ENCODE measurements at regions not wholly inside any gene's neighbourhood (a gene's known extent, or its start where the extent isn't known, plus 50 kb on each side); places are given as distances from the start of the nearest gene placed in this dataset.

DNA sequence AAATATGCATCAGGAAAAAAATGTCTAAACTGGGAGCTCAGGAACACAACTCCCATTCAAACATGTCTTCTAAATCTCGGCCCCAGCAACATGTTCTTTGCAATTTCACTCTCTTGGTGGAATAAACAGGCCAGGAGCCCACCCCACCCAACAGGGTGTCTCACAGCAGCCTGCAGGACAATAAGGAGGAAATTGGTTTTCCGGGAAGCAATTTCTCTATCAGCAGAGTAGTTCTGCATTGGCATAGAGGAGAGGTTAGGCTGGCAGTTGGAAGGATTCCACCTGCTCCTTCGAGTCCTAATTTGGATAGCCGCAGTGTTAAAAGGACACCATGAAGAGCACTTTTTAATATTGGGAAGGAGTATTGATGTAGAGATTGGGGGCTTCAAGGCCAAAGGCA is 55.9 kb upstream of the BARX2 start:
- Histone ChIP-seq H3K4me3 (no peak overlapping the region), H3K4me1 (peaks cover 67% of the 10 kb centered on the region), H3K9me3 (no peaks in the 10 kb centered on the region), H3K27me3 (no peaks in the 10 kb centered on the region), H3K27ac (peak overlapping the region; percentile 3), H3K36me3 (no peaks in the 10 kb centered on the region)
- TF ChIP-seq POLR2AphosphoS5 (IDR thresholded peaks at IDR 0.05), result no peak
- TF ChIP-seq, protein P1, sequence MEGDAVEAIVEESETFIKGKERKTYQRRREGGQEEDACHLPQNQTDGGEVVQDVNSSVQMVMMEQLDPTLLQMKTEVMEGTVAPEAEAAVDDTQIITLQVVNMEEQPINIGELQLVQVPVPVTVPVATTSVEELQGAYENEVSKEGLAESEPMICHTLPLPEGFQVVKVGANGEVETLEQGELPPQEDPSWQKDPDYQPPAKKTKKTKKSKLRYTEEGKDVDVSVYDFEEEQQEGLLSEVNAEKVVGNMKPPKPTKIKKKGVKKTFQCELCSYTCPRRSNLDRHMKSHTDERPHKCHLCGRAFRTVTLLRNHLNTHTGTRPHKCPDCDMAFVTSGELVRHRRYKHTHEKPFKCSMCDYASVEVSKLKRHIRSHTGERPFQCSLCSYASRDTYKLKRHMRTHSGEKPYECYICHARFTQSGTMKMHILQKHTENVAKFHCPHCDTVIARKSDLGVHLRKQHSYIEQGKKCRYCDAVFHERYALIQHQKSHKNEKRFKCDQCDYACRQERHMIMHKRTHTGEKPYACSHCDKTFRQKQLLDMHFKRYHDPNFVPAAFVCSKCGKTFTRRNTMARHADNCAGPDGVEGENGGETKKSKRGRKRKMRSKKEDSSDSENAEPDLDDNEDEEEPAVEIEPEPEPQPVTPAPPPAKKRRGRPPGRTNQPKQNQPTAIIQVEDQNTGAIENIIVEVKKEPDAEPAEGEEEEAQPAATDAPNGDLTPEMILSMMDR (IDR thresholded peaks at IDR 0.05), result no peak
- TF ChIP-seq EP300 (IDR thresholded peaks at IDR 0.05), result no peak
- no peak for TF ChIP-seq POLR2A (IDR thresholded peaks at IDR 0.05)
- no peak for DNase-seq (ENCODE audit: low spot score in 2 of 2)
- 65% methylated on average over 4 of the region's 4 CpGs for WGBS

DNA sequence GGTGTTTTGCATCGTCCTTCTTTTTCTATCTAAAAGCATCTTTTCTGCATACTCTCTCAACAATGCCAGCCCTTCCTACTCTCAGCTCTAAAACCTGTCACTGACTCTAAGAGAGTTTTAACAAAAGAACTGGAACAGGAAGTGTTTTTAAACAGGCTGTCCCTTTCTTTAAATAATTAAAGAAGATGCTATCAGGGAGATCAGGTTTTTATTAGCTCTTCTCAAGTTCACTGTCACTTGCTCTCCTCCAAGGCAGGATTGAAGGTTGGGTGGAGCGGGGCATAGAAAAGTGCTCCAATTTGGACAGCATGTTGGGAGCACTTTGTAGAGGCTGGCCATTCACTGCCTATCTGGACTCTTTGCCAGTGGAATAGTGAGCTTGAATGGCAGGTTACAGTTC is 56.4 kb upstream of the BARX2 start:
- DNase-seq (ENCODE audit: low spot score in 2 of 2), result no peak

DNA sequence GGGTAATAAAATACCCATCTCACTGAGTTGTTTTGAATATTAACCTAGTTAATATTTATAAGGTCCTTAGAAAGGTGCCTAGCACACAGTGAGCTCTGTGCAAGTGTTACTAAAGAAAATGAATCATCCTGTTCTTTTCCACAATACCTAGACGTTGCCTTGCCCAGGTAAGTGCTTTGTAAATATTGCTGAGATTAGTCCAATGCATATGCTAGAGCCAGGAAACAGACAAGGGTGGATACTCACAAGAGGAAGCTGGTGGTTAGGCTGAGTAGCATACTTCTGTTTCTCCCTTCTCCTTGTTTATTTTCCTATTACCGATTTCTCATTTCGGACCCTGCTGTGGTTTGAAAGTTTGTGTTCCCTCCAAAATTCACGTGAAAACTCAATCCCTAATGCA is 58.1 kb upstream of the BARX2 start:
- H3K27ac ChIP-seq, result peak overlapping the region; percentile 82

More for the DNA sequence above, 56.4 kb upstream of the BARX2 start:
- no peak for TF ChIP-seq EP300 (IDR thresholded peaks at IDR 0.05)
- TF ChIP-seq POLR2A (IDR thresholded peaks at IDR 0.05), result no peak
- no peak for TF ChIP-seq POLR2AphosphoS5 (IDR thresholded peaks at IDR 0.05)
- no peak overlapping the region for H3K27ac ChIP-seq
- no peaks in the 10 kb centered on the region for H3K27me3 ChIP-seq
- 84% methylated on average over 2 of the region's 2 CpGs for WGBS
- H3K4me1 ChIP-seq, result peaks cover 62% of the 10 kb centered on the region
- no peaks in the 10 kb centered on the region for H3K9me3 ChIP-seq
- H3K36me3 ChIP-seq, result no peaks in the 10 kb centered on the region
- no peak overlapping the region for H3K4me3 ChIP-seq

DNA sequence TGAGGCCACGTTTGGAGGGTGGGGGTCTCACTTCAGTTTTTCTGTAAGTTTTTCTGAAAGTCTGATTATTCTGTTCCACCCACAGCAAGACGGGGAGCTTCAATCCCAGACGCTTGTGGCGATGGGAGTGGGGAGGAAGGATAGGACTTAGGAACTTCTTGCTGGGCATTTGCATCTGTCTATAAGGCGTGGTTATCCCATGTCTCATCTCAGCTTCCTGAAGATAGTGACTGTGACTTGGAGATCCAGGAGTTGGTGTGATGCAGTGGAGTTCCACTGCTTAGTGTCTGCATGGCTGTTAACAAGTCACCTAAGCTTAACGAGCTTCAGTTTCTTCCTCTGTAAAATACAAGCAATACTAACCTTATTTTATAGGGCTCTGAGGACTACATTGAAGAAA is 58.9 kb upstream of the BARX2 start:
- Histone ChIP-seq H3K36me3 (no peaks in the 10 kb centered on the region), H3K4me3 (no peak overlapping the region), H3K9me3 (no peaks in the 10 kb centered on the region), H3K27me3 (no peaks in the 10 kb centered on the region), H3K27ac (peak overlapping the region; percentile 82), H3K4me1 (peaks cover 60% of the 10 kb centered on the region)
- no peak for DNase-seq (ENCODE audit: low spot score in 2 of 2)
- no peak for TF ChIP-seq POLR2A (IDR thresholded peaks at IDR 0.05)
- no peak for TF ChIP-seq EP300 (IDR thresholded peaks at IDR 0.05)
- no peak for TF ChIP-seq POLR2AphosphoS5 (IDR thresholded peaks at IDR 0.05)
- WGBS, result 92% methylated on average over 6 of the region's 6 CpGs

More for the DNA sequence above, 58.1 kb upstream of the BARX2 start:
- TF ChIP-seq EP300 (IDR thresholded peaks at IDR 0.05), result no peak
- TF ChIP-seq, protein P1 (IDR thresholded peaks at IDR 0.05), result no peak
- TF ChIP-seq POLR2A (IDR thresholded peaks at IDR 0.05), result no peak
- TF ChIP-seq POLR2AphosphoS5 (IDR thresholded peaks at IDR 0.05), result no peak
- no peaks in the 10 kb centered on the region for H3K27me3 ChIP-seq
- no peaks in the 10 kb centered on the region for H3K9me3 ChIP-seq
- H3K4me3 ChIP-seq, result no peak overlapping the region
- H3K36me3 ChIP-seq, result no peaks in the 10 kb centered on the region
- WGBS, result 60% methylated on average over 4 of the region's 4 CpGs
- H3K4me1 ChIP-seq, result peaks cover 60% of the 10 kb centered on the region
- no peak for DNase-seq (ENCODE audit: low spot score in 2 of 2)

DNA sequence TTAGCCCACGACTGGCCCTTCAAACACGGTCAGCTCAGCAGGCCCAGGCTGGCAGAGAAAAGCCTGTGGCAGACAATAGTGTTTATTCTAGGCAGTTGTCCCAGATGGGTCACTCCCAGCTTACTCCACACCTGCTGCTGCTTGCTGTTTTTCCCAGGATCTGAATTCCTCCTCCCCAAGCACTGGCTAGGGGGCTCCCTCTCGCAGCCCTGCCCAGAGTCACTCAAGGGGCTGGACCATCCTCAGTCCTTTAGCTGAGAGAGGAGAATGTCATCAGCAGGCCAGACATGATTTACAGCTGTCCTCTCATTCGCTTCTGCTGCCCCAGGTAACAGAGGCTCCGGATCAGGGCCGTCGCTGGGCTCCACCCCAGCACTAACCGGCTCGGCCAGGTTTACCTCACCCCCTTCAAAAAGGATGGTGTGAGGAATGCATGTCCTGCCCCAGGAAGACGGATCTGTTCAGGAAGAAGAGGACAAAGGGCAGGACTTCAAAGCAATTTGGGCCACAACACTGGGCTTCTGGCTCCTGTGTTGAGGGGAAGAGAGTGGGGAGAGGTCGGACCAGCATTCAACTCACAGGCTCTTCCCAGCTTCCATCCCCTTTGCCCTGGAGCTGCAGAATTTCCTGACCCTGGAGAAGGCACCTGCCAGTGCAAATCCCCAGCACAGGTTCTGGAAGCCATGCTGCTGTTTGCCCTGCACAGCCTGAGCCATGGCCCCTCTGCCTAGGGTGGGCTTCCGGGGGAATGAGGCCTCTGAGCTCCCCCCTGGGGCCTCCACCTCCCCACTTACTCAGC is 59.7 kb upstream of the BARX2 start:
- peaks cover 60% of the 10 kb centered on the region for H3K4me1 ChIP-seq
- WGBS, result 39% methylated on average over 9 of the region's 12 CpGs
- H3K27ac ChIP-seq, result peak overlapping the region; percentile 82
- H3K36me3 ChIP-seq, result no peaks in the 10 kb centered on the region
- no peak overlapping the region for H3K4me3 ChIP-seq
- H3K27me3 ChIP-seq, result no peaks in the 10 kb centered on the region
- DNase-seq (ENCODE audit: low spot score in 2 of 2), result no peak
- no peaks in the 10 kb centered on the region for H3K9me3 ChIP-seq
- no peak for TF ChIP-seq EP300 (IDR thresholded peaks at IDR 0.05)

DNA sequence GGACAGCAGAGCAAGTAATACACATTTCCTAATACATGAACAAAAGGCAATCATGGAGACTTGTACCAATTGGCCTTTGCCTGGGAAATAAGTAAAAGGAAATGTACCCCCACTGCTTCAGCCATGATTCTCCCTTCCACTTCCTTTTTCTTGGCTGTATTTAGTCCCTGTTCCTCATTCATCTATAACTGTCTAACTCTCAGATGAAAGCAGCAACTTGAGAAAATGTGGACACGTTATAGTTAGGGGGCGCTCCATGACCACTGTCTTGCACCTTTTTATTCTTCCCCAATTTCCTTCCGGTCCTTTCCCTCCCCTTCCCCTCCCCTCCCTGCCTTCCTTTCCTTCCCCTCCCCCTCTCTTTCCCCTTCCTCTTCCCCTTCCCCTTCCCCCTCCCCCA is 61.3 kb upstream of the BARX2 start:
- no peaks in the 10 kb centered on the region for H3K36me3 ChIP-seq
- 77% methylated on average over 3 of the region's 3 CpGs for WGBS
- H3K4me3 ChIP-seq, result no peak overlapping the region
- DNase-seq (ENCODE audit: low spot score in 2 of 2), result no peak
- H3K9me3 ChIP-seq, result no peaks in the 10 kb centered on the region
- no peaks in the 10 kb centered on the region for H3K27me3 ChIP-seq
- peaks cover 46% of the 10 kb centered on the region for H3K4me1 ChIP-seq
- peak overlapping the region; percentile 15 for H3K27ac ChIP-seq
- TF ChIP-seq, protein P1 (IDR thresholded peaks at IDR 0.05), result no peak
- TF ChIP-seq EP300 (IDR thresholded peaks at IDR 0.05) (no peak), POLR2A (IDR thresholded peaks at IDR 0.05) (no peak), POLR2AphosphoS5 (IDR thresholded peaks at IDR 0.05) (no peak)
